Right atrium auricular region (tissue), 2 donors: ENCODE measurements at regions not wholly inside any gene's neighbourhood (a gene's known extent, or its start where the extent isn't known, plus 50 kb on each side); places are given as distances from the start of the nearest gene placed in this dataset.

Experiments
- DNase-seq: peaks from one replicate; pipeline ENCODE4 v3.0.0-alpha.2; 2019; ENCODE audit warnings: low spot score
- H3K27ac ChIP-seq, 2 donors: fragments of 200-600 bp; sonication (generic); 1 replicate in 1 of 2; 2 replicates in 1 of 2; pipeline ENCODE4 v1.5.1; 2016 to 2019
- H3K27me3 ChIP-seq, 2 donors: fragments of 200-600 bp; sonication (generic); one replicate each; pipeline versions ENCODE4 v1.5.1 to v1.6.0; 2017 to 2019
- H3K36me3 ChIP-seq: fragments of 200-600 bp; sonication (generic); one replicate; pipeline ENCODE4 v1.5.1; 2016
- H3K4me1 ChIP-seq, 2 donors: fragments of 200-600 bp; sonication (generic); one replicate each; pipeline versions ENCODE4 v1.5.1 to v1.6.0; 2017 to 2019
- H3K4me3 ChIP-seq, 2 donors: fragments of 200-600 bp; sonication (generic); 1 replicate in 1 of 2; 2 replicates in 1 of 2; pipeline ENCODE4 v1.5.1; 2017 to 2019; ENCODE audit warnings: mild to moderate bottlenecking in 1 of 2, moderate library complexity in 1 of 2
- H3K9me3 ChIP-seq, 2 donors: fragments of 200-600 bp; sonication (generic); one replicate each; pipeline ENCODE4 v1.5.1; 2019
- TF ChIP-seq, protein P1 (sequence below), 2 donors: fragments of 200-600 bp; sonication (generic); IDR thresholded peaks; one replicate each; pipeline ENCODE4 v1.5.1; 2019; ENCODE audit warnings: antibody characterized with exemption in 2 of 2

DNA sequence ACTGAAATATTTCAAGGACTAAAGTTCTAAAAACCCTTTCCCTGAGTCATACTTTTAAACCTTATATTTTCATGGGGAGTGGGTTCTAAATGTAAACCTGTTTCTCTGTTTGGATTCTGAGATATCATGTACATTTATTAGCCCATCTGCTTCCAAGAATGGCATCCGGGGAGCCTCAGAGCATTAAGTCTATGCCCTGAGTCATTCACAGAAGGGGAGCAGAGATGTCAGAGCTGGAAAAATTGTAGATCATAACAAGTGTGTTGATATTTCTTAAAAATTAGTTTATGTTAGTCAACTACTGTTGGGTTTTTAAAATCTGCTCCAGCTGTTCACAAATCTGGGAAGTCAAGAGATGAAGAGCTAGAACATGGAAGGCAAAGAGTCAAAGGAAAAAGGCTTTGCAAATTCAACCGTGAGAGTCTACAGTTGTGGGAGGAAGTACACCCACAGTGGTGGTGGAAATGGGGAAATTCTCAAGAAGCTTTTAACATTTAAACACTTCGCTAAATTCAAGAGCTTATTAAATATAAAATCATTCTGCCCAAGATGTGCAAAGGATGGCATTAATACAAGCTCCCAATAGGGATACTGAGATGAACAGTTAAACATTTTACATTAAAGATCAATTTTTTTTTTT lies 70.5 kb upstream of the FLRT2 start:
- H3K27me3 ChIP-seq: no peaks in the 10 kb centered on the region
- H3K27ac ChIP-seq: no peak overlapping the region
- no peaks in the 10 kb centered on the region for H3K9me3 ChIP-seq
- TF ChIP-seq, protein P1, sequence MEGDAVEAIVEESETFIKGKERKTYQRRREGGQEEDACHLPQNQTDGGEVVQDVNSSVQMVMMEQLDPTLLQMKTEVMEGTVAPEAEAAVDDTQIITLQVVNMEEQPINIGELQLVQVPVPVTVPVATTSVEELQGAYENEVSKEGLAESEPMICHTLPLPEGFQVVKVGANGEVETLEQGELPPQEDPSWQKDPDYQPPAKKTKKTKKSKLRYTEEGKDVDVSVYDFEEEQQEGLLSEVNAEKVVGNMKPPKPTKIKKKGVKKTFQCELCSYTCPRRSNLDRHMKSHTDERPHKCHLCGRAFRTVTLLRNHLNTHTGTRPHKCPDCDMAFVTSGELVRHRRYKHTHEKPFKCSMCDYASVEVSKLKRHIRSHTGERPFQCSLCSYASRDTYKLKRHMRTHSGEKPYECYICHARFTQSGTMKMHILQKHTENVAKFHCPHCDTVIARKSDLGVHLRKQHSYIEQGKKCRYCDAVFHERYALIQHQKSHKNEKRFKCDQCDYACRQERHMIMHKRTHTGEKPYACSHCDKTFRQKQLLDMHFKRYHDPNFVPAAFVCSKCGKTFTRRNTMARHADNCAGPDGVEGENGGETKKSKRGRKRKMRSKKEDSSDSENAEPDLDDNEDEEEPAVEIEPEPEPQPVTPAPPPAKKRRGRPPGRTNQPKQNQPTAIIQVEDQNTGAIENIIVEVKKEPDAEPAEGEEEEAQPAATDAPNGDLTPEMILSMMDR (IDR thresholded peaks at IDR 0.05): no peak
- DNase-seq: no peak
- H3K36me3 ChIP-seq: no peaks in the 10 kb centered on the region
- peaks cover 0 to 6% of the 10 kb centered on the region in 2 donors for H3K4me1 ChIP-seq
- no peak overlapping the region for H3K4me3 ChIP-seq

DNA sequence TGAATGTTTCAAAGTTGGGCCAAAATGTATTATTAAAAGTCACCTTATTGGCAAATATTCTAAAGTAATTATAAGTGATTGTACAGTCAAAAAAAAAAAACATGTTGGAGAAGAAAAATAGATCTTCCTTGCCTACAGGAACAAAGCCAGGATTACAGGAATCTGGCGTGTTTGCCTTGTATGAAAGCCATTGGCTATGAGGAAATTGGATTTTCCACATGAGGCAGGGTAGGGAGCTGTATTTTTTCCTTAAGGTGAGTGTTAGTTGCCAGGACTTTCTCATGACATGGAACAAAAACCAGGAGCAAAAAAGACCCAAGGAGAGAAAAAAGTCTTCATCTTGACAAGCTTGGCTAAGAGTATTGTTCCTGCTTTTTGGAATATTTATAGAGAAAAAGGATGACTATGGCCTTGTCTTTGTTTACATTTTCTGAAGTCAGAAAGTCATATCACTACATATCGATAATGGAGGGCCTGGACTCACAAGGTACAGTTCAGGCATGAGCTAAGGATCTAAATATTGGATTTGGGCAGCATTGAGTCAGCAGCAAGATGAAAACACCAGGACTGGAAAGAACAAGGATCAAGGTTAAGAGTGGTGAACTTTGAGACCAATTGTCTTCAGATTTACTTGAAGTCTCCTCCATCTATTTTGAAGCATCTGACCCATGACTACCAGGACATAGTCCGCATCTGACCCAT lies 68.4 kb upstream of the FLRT2 start:
- no peaks in the 10 kb centered on the region for H3K9me3 ChIP-seq
- TF ChIP-seq, protein P1 (IDR thresholded peaks at IDR 0.05): no peak
- no peak for DNase-seq
- H3K27ac ChIP-seq: no peak overlapping the region
- H3K4me3 ChIP-seq: no peak overlapping the region
- no peaks in the 10 kb centered on the region for H3K36me3 ChIP-seq
- peaks cover 0 to 6% of the 10 kb centered on the region in 2 donors for H3K4me1 ChIP-seq
- no peaks in the 10 kb centered on the region for H3K27me3 ChIP-seq

DNA sequence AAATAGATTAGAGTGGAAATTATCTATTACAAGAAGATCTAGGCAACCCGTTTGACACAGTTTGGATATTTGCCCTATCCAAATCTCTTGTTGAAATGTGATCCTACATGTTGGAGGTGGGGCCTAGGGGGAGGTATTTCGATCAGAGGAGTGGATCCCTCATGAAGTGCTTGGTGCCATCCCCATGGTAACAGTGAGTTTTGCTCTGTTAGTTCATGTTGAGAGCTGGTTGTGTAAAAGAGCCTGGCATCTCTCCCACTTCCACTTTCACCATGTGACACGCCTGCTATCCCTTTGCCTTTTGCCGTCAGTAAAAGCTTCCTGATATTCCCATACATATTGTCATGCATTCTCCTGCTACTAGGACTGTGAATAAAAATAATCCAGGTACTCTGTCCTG lies 66.4 kb upstream of the FLRT2 start:
- TF ChIP-seq, protein P1 (IDR thresholded peaks at IDR 0.05): no peak
- H3K4me1 ChIP-seq: peaks cover 0 to 6% of the 10 kb centered on the region in 2 donors
- no peak overlapping the region for H3K27ac ChIP-seq
- no peak overlapping the region for H3K4me3 ChIP-seq
- H3K36me3 ChIP-seq: no peaks in the 10 kb centered on the region
- DNase-seq: no peak
- H3K9me3 ChIP-seq: no peaks in the 10 kb centered on the region
- no peaks in the 10 kb centered on the region for H3K27me3 ChIP-seq

DNA sequence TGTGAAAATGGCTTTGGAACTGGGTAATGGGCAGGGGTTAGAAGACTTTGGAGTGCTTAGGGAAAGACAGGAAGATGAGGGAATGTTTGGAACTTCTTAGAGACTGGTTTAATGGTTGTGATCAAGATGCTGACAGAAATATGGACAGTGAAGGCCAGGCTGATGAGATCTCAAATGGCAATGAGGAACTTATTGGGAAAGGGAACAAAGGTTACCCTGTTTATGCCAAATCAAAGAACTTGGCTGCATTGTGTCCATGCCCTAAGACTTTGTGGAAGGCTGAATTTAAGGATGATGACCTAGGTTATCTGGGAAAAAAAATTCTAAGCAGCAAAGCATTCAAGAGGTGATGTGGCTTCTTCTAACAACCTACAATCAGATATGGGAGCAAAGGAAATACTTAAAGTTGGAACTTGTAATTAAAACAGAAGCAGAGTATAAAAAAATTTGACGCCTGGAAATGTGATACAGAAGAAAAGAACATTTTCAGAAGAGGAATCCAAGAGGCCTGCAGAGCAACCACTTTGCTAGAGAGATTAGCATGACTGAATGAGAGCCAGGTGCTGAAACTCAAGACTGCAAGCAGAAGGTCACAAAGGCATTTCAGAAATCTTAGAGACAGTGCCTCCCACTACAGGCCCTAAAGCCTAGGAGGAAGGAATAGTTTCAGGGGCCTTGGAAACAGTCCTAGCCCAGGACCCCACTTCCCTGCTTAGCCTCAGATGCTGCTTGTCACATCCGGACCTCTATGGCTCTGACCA lies 65.6 kb upstream of the FLRT2 start:
- no peak for DNase-seq
- Histone ChIP-seq H3K4me1 (peaks cover 0 to 6% of the 10 kb centered on the region in 2 donors), H3K27me3 (no peaks in the 10 kb centered on the region), H3K4me3 (no peak overlapping the region), H3K9me3 (no peaks in the 10 kb centered on the region), H3K27ac (no peak overlapping the region), H3K36me3 (no peaks in the 10 kb centered on the region)
- TF ChIP-seq, protein P1 (IDR thresholded peaks at IDR 0.05): no peak

DNA sequence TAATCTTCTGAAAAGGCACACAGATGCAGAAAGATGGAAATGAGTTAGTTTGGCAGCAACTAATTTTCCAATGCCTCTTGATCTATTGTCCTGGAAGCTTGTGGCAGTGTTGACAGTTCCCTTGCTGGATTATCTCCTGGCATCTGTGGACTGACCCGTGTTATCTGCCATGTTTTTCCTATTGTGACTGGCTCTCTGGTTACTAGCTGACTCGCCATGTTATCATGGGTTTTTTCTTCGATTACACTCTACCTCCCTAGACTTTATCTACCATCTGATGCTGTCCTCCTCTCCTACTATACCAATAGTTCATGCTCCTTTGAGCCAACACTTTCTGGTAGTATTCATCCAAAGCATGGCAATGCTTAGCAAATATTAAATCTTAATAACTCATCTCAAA lies 63.3 kb upstream of the FLRT2 start:
- no peaks in the 10 kb centered on the region for H3K27me3 ChIP-seq
- no peak for DNase-seq
- TF ChIP-seq, protein P1 (IDR thresholded peaks at IDR 0.05): no peak
- no peaks in the 10 kb centered on the region for H3K9me3 ChIP-seq
- peaks cover 0 to 8% of the 10 kb centered on the region in 2 donors for H3K4me1 ChIP-seq
- no peak overlapping the region for H3K27ac ChIP-seq
- H3K4me3 ChIP-seq: no peak overlapping the region
- no peaks in the 10 kb centered on the region for H3K36me3 ChIP-seq
